ENCODE measurements at regions not wholly inside any gene's neighbourhood (a gene's known extent, or its start where the extent isn't known, plus 50 kb on each side); places are given as distances from the start of the nearest gene placed in this dataset.

DNA sequence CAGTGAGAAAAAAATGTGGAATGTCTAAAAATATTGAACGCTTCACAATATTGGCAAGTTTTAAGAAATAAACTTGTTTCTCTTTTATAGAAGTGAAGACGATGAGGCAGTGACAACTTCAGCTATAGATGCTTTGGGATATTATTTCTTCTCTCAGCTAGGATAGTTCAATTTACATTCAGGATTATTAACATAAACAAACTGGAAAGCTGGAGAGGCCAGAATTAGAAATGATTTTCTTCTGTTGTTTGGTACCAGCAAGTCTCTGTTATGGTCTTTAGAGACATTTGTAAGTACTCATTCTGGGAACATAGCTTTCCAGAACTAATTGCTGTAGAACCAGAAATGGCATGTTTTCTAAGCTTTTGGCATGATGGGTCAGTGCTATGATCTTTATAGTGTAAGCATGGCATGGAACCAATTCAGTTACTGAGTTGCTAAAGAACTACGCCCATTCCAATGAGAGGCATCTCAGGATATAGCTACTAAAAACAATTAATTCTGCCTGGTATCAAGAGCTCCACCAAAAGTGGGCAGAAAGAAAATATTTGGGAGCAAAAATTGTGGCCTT is 599.5 kb upstream of the B3GALT2 start:
- TF ChIP-seq, protein P1, sequence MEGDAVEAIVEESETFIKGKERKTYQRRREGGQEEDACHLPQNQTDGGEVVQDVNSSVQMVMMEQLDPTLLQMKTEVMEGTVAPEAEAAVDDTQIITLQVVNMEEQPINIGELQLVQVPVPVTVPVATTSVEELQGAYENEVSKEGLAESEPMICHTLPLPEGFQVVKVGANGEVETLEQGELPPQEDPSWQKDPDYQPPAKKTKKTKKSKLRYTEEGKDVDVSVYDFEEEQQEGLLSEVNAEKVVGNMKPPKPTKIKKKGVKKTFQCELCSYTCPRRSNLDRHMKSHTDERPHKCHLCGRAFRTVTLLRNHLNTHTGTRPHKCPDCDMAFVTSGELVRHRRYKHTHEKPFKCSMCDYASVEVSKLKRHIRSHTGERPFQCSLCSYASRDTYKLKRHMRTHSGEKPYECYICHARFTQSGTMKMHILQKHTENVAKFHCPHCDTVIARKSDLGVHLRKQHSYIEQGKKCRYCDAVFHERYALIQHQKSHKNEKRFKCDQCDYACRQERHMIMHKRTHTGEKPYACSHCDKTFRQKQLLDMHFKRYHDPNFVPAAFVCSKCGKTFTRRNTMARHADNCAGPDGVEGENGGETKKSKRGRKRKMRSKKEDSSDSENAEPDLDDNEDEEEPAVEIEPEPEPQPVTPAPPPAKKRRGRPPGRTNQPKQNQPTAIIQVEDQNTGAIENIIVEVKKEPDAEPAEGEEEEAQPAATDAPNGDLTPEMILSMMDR (IDR thresholded peaks at IDR 0.05), result no peak
- no peak for TF ChIP-seq POLR2A (IDR thresholded peaks at IDR 0.05)

All from heart left ventricle (tissue), 13 donors.